Activated naive CD8-positive, alpha-beta T cell treated with anti-CD3 and anti-CD28 coated beads, Interleukin-2, amount 50 U/mL, for 24 hours (primary cell): ENCODE measurements at regions not wholly inside any gene's neighbourhood (a gene's known extent, or its start where the extent isn't known, plus 50 kb on each side); places are given as distances from the start of the nearest gene placed in this dataset.
"Not testable (repeated sequence)": the region's sequence is repeated elsewhere in the genome, so short reads cannot be mapped to it uniquely, and the experiment has no call there.

Experiments used
- ATAC-seq: fragments of 150-1000 bp; cut with Tn5 transposase; one replicate; pipeline ENCODE4 v1.10.0; 2021
- DNase-seq: peaks from one replicate; pipeline ENCODE4 v3.0.0; 2021
- H3K27ac Mint-ChIP-seq: one replicate; pipeline ENCODE4 v1.8.0; 2021; ENCODE audit warnings: mild to moderate bottlenecking, mixed read lengths
- H3K27me3 Mint-ChIP-seq: one replicate; pipeline ENCODE4 v1.8.0; 2021; ENCODE audit warnings: mixed read lengths
- H3K36me3 Mint-ChIP-seq: one replicate; pipeline ENCODE4 v1.8.0; 2021; ENCODE audit warnings: low read depth, mixed read lengths
- H3K4me1 Mint-ChIP-seq: one replicate; pipeline ENCODE4 v1.8.0; 2021; ENCODE audit warnings: mixed read lengths
- H3K4me3 Mint-ChIP-seq: one replicate; pipeline ENCODE4 v1.8.0; 2021; ENCODE audit warnings: mild to moderate bottlenecking, moderate library complexity, mixed read lengths
- H3K9me3 Mint-ChIP-seq: one replicate; pipeline ENCODE4 v1.8.0; 2021; ENCODE audit warnings: mixed read lengths

DNA sequence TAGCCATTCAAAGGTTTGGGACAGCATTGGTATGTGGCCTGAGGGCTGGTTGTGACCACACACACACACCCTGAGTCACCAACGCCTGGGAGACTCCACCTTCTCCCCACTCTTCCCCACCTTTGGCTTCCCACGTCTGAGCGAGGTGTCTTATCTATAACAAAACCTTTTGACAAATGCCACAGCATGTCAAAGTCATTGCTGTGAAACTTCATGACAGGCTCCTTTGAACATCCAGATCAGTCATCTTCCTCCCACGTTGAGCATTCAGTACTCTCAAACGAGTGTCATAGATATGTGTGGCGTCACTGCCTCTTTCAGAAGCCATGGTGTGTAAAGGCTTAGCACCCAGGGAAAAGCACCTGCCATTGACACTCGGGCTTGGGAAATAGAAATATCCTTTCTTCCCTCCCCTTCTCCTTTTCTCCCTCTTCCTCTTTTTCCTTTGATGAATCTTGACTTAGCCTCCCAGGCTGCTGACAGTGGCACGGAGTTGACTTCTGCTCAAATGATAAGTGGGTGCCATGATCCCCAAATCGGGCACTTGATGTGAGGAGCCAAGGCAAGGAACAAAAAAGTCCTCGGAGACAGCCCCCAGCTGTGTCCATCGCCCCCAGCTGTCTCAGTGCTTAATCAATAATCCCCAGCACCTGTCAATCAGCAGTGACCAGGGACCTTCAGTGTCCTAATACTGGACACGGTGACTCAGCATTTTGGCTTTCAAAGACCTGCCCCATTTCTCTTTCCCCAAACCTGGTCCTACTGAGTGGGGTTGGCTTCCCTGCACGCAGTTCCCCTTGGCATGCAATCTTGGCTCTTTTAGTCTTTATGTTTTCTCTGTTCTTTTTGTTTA is 114.8 kb downstream of the FGF18 start:
- Mint-ChIP-seq H3K27me3 (peaks cover 17% of the 10 kb centered on the region), H3K27ac (no peak overlapping the region), H3K9me3 (no peaks in the 10 kb centered on the region), H3K4me1 (no peaks in the 10 kb centered on the region), H3K36me3 (no peaks in the 10 kb centered on the region), H3K4me3 (no peak overlapping the region)
- ATAC-seq (no peak), DNase-seq (no peak)

DNA sequence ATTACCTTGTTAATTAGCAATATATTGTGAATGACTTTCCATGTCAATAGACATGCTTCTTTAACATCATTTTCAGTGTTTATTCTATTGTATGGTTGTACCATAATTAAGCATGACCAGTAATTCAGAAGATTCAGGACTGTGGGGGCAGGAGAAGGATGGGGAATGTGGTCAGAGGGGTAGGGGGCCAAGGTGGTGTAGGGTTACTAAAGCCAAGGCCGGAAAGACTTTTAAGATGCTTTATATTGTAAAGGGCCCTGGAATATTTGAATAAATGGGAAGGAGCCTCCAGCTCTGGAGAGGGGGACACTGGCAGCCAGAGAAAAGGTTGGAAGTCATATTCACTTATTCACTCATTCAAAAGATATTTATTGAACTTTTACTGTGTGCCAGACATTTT is 115.7 kb downstream of the FGF18 start:
- H3K27me3 Mint-ChIP-seq, result peaks cover 24% of the 10 kb centered on the region
- H3K27ac Mint-ChIP-seq, result no peak overlapping the region
- DNase-seq (no peak), ATAC-seq (no peak)
- no peaks in the 10 kb centered on the region for H3K36me3 Mint-ChIP-seq
- H3K4me3 Mint-ChIP-seq, result no peak overlapping the region
- no peaks in the 10 kb centered on the region for H3K4me1 Mint-ChIP-seq
- H3K9me3 Mint-ChIP-seq, result no peaks in the 10 kb centered on the region

DNA sequence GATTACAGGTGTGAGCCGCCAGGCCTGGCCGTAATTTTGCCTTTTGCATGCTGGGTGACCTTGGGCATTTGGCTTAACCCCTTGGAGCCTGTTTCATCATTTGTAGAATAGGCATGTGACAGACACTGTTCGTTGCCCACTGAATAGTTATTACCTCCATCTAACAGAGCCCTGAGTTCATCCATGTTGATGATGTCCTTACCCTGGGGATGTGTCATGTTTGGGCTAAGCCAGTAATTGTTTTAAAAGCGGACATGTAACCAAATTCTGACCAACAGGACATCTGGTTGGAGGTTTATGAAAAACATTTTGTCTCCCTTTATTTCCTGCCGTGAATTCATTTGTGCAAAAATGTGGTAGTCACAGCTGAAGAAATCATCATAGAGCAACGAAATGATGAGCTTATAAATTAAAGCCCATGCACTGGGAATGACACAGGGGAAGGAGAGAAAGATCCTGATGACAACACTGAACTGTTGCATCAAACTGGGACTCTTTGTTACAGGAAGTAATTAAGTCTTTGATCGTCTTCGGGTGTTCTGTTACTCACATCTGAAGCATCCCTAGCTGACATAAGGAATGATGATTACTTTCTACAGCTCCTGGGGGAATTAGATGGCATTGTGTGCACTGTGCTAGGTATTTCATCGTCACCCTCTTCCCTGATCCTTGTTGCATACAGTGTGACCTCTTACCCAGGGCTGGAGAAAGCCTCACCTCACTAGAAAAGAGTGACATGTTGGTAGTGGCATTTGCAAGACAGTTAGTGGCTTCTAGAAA is 117.8 kb downstream of the FGF18 start:
- H3K4me3 Mint-ChIP-seq, result no peak overlapping the region
- ATAC-seq, result no peak
- peaks cover 27% of the 10 kb centered on the region for H3K27me3 Mint-ChIP-seq
- H3K36me3 Mint-ChIP-seq, result no peaks in the 10 kb centered on the region
- no peaks in the 10 kb centered on the region for H3K4me1 Mint-ChIP-seq
- no peak for DNase-seq
- no peaks in the 10 kb centered on the region for H3K9me3 Mint-ChIP-seq
- H3K27ac Mint-ChIP-seq, result no peak overlapping the region

DNA sequence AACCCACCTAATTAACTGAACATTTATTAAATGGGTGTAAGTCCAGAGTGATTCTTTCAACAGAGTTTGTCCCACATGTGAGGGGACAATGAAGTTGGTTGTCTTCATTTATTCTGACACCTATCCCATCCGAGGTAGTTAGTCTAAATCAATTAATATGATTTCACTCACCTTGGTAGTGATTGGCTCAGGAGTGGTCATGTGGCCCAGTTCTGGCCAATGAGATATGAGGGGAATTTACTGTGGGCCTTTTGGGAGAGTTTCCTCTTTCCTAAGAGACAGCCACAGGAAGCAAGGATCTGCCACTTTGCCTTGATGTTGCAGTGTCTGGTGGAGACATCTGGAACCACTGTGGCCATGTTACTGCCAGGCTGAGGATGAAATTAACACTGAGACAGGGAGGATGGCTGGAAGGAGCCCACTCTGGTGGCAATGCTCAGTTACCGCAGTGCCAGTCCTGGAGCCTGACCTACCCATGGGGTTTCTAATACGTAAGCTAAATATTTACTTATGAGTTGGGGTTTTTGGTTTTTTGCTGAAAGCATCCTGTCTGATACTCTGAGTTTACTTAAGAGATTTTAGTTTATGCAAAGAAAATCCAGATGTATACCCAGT is 118.6 kb downstream of the FGF18 start:
- no peaks in the 10 kb centered on the region for H3K36me3 Mint-ChIP-seq
- no peaks in the 10 kb centered on the region for H3K4me1 Mint-ChIP-seq
- H3K9me3 Mint-ChIP-seq, result no peaks in the 10 kb centered on the region
- DNase-seq (no peak), ATAC-seq (no peak)
- H3K27ac Mint-ChIP-seq, result no peak overlapping the region
- H3K4me3 Mint-ChIP-seq, result no peak overlapping the region
- H3K27me3 Mint-ChIP-seq, result peaks cover 26% of the 10 kb centered on the region

DNA sequence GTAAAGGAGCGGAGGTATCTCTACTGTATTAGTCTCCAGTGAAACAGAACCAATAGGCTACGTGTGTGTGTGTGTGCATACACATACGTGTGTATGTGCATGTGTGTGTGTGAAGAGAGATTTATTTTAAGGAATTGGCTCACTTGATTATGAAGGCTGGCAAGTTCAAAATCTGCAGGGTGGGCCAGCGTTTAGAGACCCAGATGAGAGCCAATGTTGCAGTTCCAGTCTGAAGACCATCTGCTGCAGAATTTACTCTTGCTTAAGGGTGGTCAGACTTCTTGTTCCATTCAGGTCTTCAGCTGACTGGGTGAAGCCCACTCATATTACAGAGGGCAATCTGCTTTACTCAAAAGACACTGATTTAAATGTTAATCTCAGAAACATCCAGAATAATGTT is 119.2 kb downstream of the FGF18 start:
- no peak overlapping the region for H3K4me3 Mint-ChIP-seq
- H3K36me3 Mint-ChIP-seq, result no peaks in the 10 kb centered on the region
- H3K27ac Mint-ChIP-seq, result no peak overlapping the region
- peaks cover 23% of the 10 kb centered on the region for H3K27me3 Mint-ChIP-seq
- DNase-seq (no peak), ATAC-seq (no peak)
- no peaks in the 10 kb centered on the region for H3K4me1 Mint-ChIP-seq
- H3K9me3 Mint-ChIP-seq, result no peaks in the 10 kb centered on the region

DNA sequence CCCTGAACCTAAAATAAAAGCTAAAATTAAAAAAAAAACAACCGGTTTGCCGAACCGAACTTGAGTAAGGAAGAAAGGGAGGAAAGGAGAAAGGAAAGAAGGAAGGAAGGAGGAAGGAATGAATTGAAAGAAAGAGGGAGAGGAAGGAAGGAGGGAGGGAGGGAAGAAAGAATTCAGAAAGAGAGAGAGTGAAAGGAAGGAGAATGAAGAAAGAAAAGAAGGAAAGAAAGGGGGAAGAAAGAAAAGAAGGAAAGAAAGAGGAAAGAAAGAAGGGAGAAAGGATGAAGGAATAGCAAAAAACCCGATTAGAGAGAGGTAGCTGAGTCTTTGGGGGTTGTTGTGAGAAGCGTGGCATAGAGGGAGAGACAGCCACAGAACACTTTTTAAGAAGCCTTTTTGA is 121.4 kb downstream of the FGF18 start:
- ATAC-seq (no peak), DNase-seq (no peak)
- H3K36me3 Mint-ChIP-seq, result no peaks in the 10 kb centered on the region
- H3K9me3 Mint-ChIP-seq, result no peaks in the 10 kb centered on the region
- H3K4me3 Mint-ChIP-seq, result no peak overlapping the region
- H3K27ac Mint-ChIP-seq, result no peak overlapping the region
- no peaks in the 10 kb centered on the region for H3K4me1 Mint-ChIP-seq
- H3K27me3 Mint-ChIP-seq, result peaks cover 17% of the 10 kb centered on the region

DNA sequence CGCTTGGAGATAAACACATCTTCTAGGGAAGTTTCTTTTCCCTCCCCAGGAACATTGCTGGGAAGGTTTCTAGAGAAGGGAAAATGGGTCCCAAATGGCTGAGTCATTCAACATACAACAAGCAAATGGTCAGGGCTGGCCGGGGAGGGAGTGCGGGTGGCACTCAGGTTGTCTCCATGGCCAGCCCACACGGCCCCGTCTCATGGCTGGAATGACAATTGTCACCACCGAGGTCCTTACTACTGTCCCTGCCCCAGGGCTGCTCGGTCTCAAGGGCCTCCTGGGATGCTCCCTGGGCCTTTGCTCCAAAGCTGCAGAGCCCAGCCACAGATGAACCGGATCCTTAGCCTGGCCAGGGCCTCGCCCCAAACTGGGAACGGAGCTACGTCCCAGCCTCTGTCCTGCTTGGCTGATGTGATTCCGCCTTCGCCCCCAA is 121.9 kb downstream of the FGF18 start:
- ATAC-seq, result no peak
- H3K9me3 Mint-ChIP-seq, result no peaks in the 10 kb centered on the region

DNA sequence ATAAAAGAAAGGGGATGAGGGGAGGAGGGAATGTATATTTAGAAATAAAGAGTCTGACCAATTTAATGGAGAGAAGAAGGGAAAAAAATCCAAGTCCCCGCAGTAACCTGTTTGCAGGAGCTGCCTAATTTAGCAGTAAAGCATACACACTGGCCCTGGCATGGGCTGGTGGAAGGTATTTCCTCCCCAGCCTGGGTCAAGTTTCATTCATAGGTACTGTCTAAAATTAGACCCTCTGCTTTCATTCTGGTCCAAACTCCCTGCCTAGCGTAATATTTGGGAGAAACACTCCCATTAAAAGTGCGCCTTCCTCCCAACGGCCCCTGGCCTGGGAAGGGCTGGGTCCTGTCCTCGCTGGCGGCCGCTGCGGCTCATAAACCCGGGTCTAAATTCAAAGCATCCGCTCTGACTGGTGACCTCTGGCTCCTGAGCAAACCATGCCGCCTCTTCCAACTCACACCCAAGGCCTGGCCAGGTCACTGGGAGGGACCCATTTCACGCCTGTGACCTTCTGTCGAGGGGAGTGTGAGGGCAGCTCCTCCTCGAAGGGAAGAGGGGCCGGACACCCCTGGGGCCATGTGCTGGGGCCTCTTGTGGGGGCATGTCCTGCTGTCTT is 123.2 kb downstream of the FGF18 start:
- H3K4me1 Mint-ChIP-seq, result no peaks in the 10 kb centered on the region
- H3K27me3 Mint-ChIP-seq, result peaks cover 17% of the 10 kb centered on the region
- H3K4me3 Mint-ChIP-seq, result no peak overlapping the region
- ATAC-seq (no peak), DNase-seq (no peak)
- H3K9me3 Mint-ChIP-seq, result no peaks in the 10 kb centered on the region
- no peaks in the 10 kb centered on the region for H3K36me3 Mint-ChIP-seq
- H3K27ac Mint-ChIP-seq, result no peak overlapping the region

More for the DNA sequence above, 121.9 kb downstream of the FGF18 start:
- peaks cover 17% of the 10 kb centered on the region for H3K27me3 Mint-ChIP-seq
- no peak overlapping the region for H3K4me3 Mint-ChIP-seq
- no peak for DNase-seq
- H3K36me3 Mint-ChIP-seq, result no peaks in the 10 kb centered on the region
- H3K4me1 Mint-ChIP-seq, result no peaks in the 10 kb centered on the region
- H3K27ac Mint-ChIP-seq, result no peak overlapping the region

DNA sequence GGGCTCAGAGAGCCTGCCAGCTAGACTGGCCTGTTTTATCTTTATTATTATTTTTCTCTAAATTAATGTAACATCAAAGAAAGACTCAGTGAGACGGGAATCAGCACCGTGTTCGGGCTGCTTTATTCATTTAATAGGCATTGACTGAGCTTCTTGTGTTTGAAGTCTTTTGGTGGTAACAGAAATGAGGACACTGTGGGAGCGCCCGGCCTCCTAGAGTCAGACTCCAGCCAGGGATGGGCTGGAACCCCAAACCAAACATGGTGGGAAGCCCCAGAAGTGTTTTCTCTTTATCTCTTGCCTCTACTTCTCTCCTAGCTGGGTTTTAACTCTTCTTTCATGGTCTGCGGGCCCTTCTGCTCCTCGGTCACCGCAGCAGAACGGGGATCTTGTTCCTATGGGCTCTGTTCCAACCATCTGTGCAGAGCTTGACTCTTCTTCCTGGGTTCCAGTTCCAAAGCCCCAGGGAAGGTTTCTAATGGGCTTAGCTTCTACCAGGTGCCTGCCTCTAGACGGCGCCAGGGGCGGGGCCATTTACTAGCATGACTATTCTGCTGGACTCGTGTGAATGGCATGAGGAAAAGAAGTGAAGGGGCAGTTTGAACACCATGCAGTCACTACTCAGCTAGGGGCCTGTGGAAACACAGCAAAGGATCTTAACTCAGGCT is 123.8 kb downstream of the FGF18 start:
- ATAC-seq, result no peak
- peaks cover 17% of the 10 kb centered on the region for H3K27me3 Mint-ChIP-seq

DNA sequence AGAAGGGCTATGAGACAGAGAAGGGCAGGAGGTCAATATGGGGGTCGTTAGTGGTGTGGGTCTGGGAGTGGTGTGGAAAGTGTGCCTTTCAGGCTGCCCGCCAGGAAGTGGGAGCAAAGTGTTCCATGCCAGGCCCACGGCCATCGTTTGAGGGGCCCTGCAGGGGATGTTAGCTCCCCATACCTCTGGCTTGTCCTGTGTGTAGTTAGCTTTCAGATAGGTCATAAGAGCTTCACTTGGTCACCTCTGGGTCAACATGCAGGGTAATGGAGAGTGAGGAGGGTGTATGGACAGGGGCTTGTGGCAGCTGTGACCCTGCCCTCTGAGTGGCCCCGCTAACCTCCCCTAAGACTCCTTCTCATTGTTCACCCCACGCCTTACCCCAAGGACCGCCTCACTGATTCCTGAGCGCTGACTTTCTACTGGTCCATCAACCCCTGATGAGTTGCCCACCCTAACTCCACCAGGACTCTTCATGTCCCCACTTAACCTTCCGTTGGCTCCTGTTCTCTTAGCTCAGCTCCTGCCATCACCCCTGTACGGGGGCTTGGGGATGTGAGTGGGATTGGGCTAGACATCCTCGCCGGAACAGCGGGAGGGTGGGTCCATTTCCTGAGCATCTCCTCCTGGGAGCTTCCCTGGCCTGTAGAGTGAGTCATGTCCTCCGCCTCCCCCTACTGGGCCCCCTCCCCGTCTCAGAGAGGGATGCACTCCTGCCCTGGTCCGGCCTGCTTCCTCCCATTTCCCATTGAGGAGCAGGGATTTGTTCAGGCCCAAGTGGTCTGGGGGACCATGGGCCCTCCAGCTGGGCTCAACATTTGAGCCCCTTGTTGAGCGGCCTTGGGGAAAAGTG is 125.7 kb downstream of the FGF18 start:
- no peak overlapping the region for H3K27ac Mint-ChIP-seq

More for the DNA sequence above, 123.8 kb downstream of the FGF18 start:
- H3K4me3 Mint-ChIP-seq, result no peak overlapping the region
- no peak overlapping the region for H3K27ac Mint-ChIP-seq
- DNase-seq, result no peak
- no peaks in the 10 kb centered on the region for H3K4me1 Mint-ChIP-seq
- H3K9me3 Mint-ChIP-seq, result no peaks in the 10 kb centered on the region
- no peaks in the 10 kb centered on the region for H3K36me3 Mint-ChIP-seq

DNA sequence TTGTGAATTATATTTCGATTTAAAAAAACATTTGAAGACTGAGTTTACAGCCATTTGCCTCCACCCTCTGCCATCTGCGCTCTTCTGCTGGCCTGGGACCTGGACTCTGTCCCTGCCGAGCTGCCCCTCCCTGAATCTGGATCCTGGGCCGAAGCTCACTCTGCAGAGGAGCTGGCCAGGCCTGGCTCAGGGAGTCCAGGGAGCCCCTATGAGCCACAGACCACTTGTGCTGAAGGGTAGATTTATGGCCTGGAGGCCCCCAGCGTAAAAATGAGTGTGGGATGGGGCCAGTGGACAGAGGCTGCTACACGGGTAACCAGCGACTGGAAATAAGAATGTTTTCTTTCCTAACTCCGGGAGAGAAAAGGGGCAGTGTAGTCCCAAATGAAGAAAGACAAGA is 129.8 kb downstream of the FGF18 start:
- ATAC-seq (no peak), DNase-seq (no peak)
- no peak overlapping the region for H3K27ac Mint-ChIP-seq
- H3K4me3 Mint-ChIP-seq, result no peak overlapping the region
- H3K9me3 Mint-ChIP-seq, result no peaks in the 10 kb centered on the region
- no peaks in the 10 kb centered on the region for H3K36me3 Mint-ChIP-seq
- H3K27me3 Mint-ChIP-seq, result peaks cover 4% of the 10 kb centered on the region
- no peaks in the 10 kb centered on the region for H3K4me1 Mint-ChIP-seq

More for the DNA sequence above, 125.7 kb downstream of the FGF18 start:
- ATAC-seq, result no peak
- no peak for DNase-seq
- peaks cover 6% of the 10 kb centered on the region for H3K27me3 Mint-ChIP-seq
- H3K4me1 Mint-ChIP-seq, result no peaks in the 10 kb centered on the region
- no peaks in the 10 kb centered on the region for H3K36me3 Mint-ChIP-seq
- H3K4me3 Mint-ChIP-seq, result no peak overlapping the region
- H3K9me3 Mint-ChIP-seq, result no peaks in the 10 kb centered on the region

DNA sequence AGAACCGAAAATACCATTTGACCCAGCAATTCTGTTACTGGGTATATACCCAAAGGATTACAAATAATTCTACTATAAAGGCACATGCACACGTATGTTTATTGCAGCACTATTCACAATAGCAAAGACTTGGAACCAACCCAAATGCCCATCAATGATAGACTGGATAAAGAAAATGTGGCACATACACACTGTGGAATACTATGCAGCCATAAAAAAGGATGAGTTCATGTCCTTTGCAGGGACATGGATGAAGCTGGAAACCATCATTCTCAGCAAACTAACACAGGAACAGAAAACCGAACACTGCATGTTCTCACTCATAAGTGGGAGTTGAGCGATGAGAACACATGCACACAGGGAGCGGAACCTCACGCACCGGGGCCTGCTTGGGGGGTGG is 134.4 kb downstream of the FGF18 start:
- H3K4me1 Mint-ChIP-seq, ATAC-seq, H3K36me3 Mint-ChIP-seq, H3K4me3 Mint-ChIP-seq, DNase-seq, H3K27ac Mint-ChIP-seq, H3K9me3 Mint-ChIP-seq: not testable (repeated sequence)
- peaks cover 15% of the 10 kb centered on the region for H3K27me3 Mint-ChIP-seq

DNA sequence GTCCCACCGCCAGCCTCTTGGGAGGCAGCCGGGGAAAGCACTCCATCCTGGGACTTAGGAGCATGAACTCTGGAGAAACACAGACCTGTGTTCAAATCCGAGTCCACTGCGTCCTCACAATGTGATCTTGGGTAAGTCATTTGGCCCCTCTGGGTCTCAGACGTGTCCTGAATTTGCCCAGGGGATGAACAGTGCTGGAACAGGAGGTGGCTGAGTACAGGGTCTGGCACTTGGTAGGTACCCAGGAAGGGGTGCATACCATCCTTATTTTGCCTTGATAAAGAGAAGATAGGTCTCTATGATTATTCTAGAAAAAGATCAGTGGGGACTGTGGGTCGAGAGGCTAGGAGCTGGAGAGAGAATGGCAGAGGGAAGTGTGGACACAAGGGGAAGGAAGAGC is 135.7 kb downstream of the FGF18 start:
- H3K4me3 Mint-ChIP-seq, result no peak overlapping the region
- no peaks in the 10 kb centered on the region for H3K9me3 Mint-ChIP-seq
- no peak overlapping the region for H3K27ac Mint-ChIP-seq
- H3K27me3 Mint-ChIP-seq, result peaks cover 23% of the 10 kb centered on the region
- no peak for DNase-seq
- ATAC-seq, result no peak
- H3K36me3 Mint-ChIP-seq, result no peaks in the 10 kb centered on the region
- no peaks in the 10 kb centered on the region for H3K4me1 Mint-ChIP-seq
